K562 (cell line): ENCODE measurements at regions not wholly inside any gene's neighbourhood (a gene's known extent, or its start where the extent isn't known, plus 50 kb on each side); places are given as distances from the start of the nearest gene placed in this dataset.

Source experiments
- ATAC-seq: fragments of 200-7000 bp; cut with Tn5 transposase; 3 replicates; pipeline ENCODE4 v1.9.1; 2020; ENCODE audit warnings: moderate library complexity
- BruUV-seq: library from RNA; stranded (reverse); fragments of 400-500 nt; replicated peaks from 2 replicates; lab custom pipeline; 2021; lab: Mats Ljungman, UMichigan
- CTCF ChIA-PET: fragments of 300-600 bp; formaldehyde crosslinking; extraction: SDS; loops from one replicate; lab custom pipeline; 2021; ENCODE audit warnings: low intra/inter-chr PET ratio; lab: Yijun Ruan, JAX
- POLR2A ChIA-PET: fragments of 300-600, 350-650 bp; sonication (Branson Sonifier 250); formaldehyde crosslinking; extraction: SDS; loops from one replicate; lab custom pipeline; 2021; ENCODE audit warnings: antibody characterized with exemption, inconsistent platforms; lab: Yijun Ruan, JAX
- DNase-seq, 4 experiments: peaks; one replicate each; pipeline versions ENCODE4 v3.0.0 to v3.0.0-alpha.2; 2011 to 2018; ENCODE audit warnings: low spot score in 3 of 4, mixed read lengths in 3 of 4; ENCODE audit errors: extremely low read depth in 1 of 4
- FAIRE-seq: peaks from 2 replicates; lab custom pipeline; 2011; peaks lifted over from hg19 to GRCh38; lab: Jason Lieb, UNC
- H2AFZ ChIP-seq: 2 replicates; pipeline ENCODE4 v1.6.0; 2011; ENCODE audit warnings: low read depth, low read length, control low read depth, inconsistent platforms
- H3K27ac ChIP-seq: fragments of 200-600 bp; 3 replicates; pipeline ENCODE4 v1.8.0; 2011; ENCODE audit warnings: low read depth, mild to moderate bottlenecking, control low read depth, inconsistent platforms, low read length, moderate library complexity, mixed read lengths; ENCODE audit errors: extremely low read depth
- H3K27me3 ChIP-seq, 2 experiments: fragments of 300-600 bp in 1 of 2; 2 replicates in 1 of 2; 3 replicates in 1 of 2; pipeline versions ENCODE4 v1.6.0 to v1.8.0; 2011; ENCODE audit warnings: inconsistent platforms in 2 of 2, low read length in 2 of 2, mild to moderate bottlenecking in 1 of 2, mixed read lengths in 1 of 2, moderate library complexity in 1 of 2; ENCODE audit not compliant: control insufficient read depth in 2 of 2, insufficient read depth in 2 of 2
- H3K36me3 ChIP-seq: fragments of 300-600 bp; 3 replicates; pipeline ENCODE4 v1.8.0; 2011; ENCODE audit warnings: mild to moderate bottlenecking, low read length, inconsistent platforms; ENCODE audit not compliant: control insufficient read depth, insufficient read depth
- H3K4me1 ChIP-seq, 2 experiments: fragments of 200-600 bp in 1 of 2; replicated peaks in 1 of 2; 2 replicates in 1 of 2; 3 replicates in 1 of 2; pipeline versions ENCODE4 v1.5.1 to v1.8.0; 2011; ENCODE audit warnings: inconsistent platforms in 2 of 2, low read length in 2 of 2, mild to moderate bottlenecking in 1 of 2, mixed read lengths in 1 of 2, moderate library complexity in 1 of 2; ENCODE audit not compliant: control insufficient read depth in 2 of 2, insufficient read depth in 2 of 2
- H3K4me2 ChIP-seq: 2 replicates; pipeline ENCODE4 v1.6.1; 2011; ENCODE audit warnings: low read length, control low read depth, inconsistent platforms, mixed read lengths; ENCODE audit not compliant: insufficient read depth
- H3K4me3 ChIP-seq: fragments of 200-600 bp; sonication (generic), shearing (Covaris generic); 2 replicates; pipeline ENCODE4 v1.5.1; 2016; ENCODE audit warnings: control low read depth, inconsistent platforms
- H3K79me2 ChIP-seq: fragments of 200-600 bp; 3 replicates; pipeline ENCODE4 v1.8.0; 2011; ENCODE audit warnings: low read length, inconsistent platforms; ENCODE audit not compliant: control insufficient read depth, insufficient read depth
- H3K9ac ChIP-seq, 2 experiments: 2 replicates each; pipeline versions ENCODE4 v1.6.0 to v1.6.1; 2011; ENCODE audit warnings: low read depth in 2 of 2, low read length in 2 of 2, control low read depth in 1 of 2, inconsistent platforms in 1 of 2, mild to moderate bottlenecking in 1 of 2, mixed read lengths in 1 of 2; ENCODE audit not compliant: insufficient read depth in 1 of 2
- H3K9me1 ChIP-seq: one replicate; pipeline ENCODE4 v1.6.0; 2011; ENCODE audit warnings: inconsistent platforms, mild to moderate bottlenecking, low read length, moderate library complexity; ENCODE audit not compliant: control insufficient read depth, insufficient read depth
- H3K9me3 ChIP-seq: replicated peaks from 2 replicates; pipeline ENCODE4 v1.5.1; 2011; ENCODE audit warnings: low read depth, low read length, inconsistent platforms; ENCODE audit not compliant: control insufficient read depth, insufficient read depth
- H4K20me1 ChIP-seq: replicated peaks from 2 replicates; pipeline ENCODE4 v1.6.1; 2011; ENCODE audit warnings: low read length, inconsistent platforms, mixed read lengths; ENCODE audit not compliant: control insufficient read depth, insufficient read depth
- FOXA3 ChIP-seq, 2 experiments: fragments of 450-650 bp in 1 of 2; sonication (generic) in 1 of 2; formaldehyde crosslinking; IDR thresholded peaks in 1 of 2; conservative IDR thresholded peaks in 1 of 2; 2 replicates each; pipeline versions ENCODE4 v1.4.0 to v1.8.0; 2020 to 2022; ENCODE audit warnings: mild to moderate bottlenecking in 2 of 2, missing genetic modification reagents in 1 of 2
- SNRNP70 ChIP-seq: fragments of 200-400 bp; formaldehyde crosslinking; optimal IDR thresholded peaks from 2 replicates; pipeline ENCODE3; 2017; ENCODE audit warnings: low read depth, low read length
- ZNF316 ChIP-seq: fragments of 450-650 bp; IDR thresholded peaks from 2 replicates; pipeline ENCODE4 v1.6.1; 2016
- WGBS: fragments of 100-300 bp; shearing (Covaris generic); methylation state at CpG from one replicate; pipeline ENCODE4 v1.1.6; 2016; ENCODE audit warnings: low coverage, mixed read lengths; ENCODE audit not compliant: insufficient coverage; ENCODE audit errors: missing lambda C conversion rate; 5-methylcytosine and 5-hydroxymethylcytosine counted together
- in situ Hi-C: fragments of 300-500 bp; cut with MboI; formaldehyde crosslinking; loops from 4 replicates; pipeline ENCODE4 v1.15.0; 2018; ENCODE audit warnings: inconsistent platforms, mixed read lengths
- intact Hi-C: fragments of 100-400 bp; cut with micrococcal nuclease; formaldehyde crosslinking; loops from 2 replicates; pipeline ENCODE4 v1.14.2; 2022

DNA sequence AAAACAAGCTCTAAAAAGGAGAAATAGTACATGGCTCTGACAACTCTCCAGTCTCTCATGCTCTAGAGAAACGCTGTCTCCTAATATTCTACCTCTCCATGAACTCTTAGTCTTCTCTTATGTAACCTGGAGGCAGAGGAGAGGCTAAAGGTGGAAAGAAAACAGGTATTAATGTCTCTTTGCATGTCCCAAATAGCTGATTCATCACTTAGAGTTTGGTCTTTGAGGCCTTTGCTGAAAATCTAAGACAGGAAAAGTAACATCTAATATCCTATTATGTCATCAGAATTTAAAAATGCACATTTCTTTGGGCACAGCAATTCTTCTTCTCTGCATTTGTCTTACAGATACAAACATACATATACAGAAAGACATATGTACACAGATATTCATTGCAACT is 127.2 kb downstream of the DHRS2 start:
- no peaks in the 10 kb centered on the region for H3K9me1 ChIP-seq
- no peak overlapping the region for H3K4me3 ChIP-seq
- CTCF ChIA-PET, result no interaction called here
- no peak for DNase-seq
- no peak overlapping the region for H3K4me2 ChIP-seq
- no TSS peak for BruUV-seq
- no peaks in the 10 kb centered on the region for H3K36me3 ChIP-seq
- H3K9me3 ChIP-seq, result no peaks in the 10 kb centered on the region
- WGBS, result 0% methylated on average over 1 of the region's 1 CpG
- no peak for TF ChIP-seq SNRNP70
- TF ChIP-seq ZNF316, result peak; percentile 22; the same call in 1 of the 2 replicates
- TF ChIP-seq, all 486 proteins: peak for 1
- Histone ChIP-seq H3K9ac (no peak overlapping the region), H3K79me2 (no peaks in the 10 kb centered on the region), H3K4me1 (no peaks in the 10 kb centered on the region), H3K27me3 (no peaks in the 10 kb centered on the region), H3K27ac (no peak overlapping the region), H2AFZ (no peak overlapping the region), H4K20me1 (no peaks in the 10 kb centered on the region)
- POLR2A ChIA-PET, result no interaction called here
- in situ Hi-C loops, result no loop called here
- ATAC-seq (no peak), FAIRE-seq (no peak)
- intact Hi-C loops, result no loop called here

DNA sequence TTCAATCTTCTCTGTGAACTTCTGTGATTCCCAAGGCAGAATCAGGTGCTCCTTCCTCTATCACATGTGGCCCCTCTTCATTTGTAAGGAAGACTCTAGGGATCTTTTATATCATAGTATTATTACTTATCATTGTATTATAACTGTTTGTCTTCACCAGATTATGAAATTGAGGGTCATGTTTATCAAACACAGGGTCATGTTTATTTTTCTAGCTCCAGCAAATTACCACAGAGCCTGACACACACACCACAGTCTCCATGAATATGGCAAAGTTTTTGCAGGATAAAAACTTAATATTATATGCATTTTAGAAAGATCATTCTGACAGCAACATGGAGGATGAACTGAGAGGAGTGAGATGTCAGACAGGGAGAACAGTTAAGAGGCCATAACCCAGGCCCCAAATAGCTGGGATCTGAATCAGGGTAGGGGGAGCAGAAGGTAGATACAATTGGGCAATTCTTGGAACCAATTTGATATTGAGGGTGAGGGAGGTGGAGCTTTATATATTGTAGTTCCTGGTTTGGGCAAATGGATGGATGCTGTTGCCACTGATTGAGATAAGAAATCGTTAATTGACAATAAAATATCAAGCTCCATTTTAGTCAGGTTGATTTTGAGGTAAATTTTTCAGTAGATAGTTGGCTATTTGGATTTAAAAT is 130.7 kb downstream of the DHRS2 start:
- H2AFZ ChIP-seq, result no peak overlapping the region
- no peak for TF ChIP-seq FOXA3 (CRISPR knock-in tag; conservative IDR thresholded peaks at IDR 0.05 in 1 of 2, IDR thresholded peaks at IDR 0.05 in 1 of 2)
- TF ChIP-seq, all 486 proteins: peak for 0
- no peak for ATAC-seq
- Histone ChIP-seq H3K9me1 (no peaks in the 10 kb centered on the region), H3K79me2 (no peaks in the 10 kb centered on the region), H3K27ac (no peak overlapping the region), H3K4me2 (no peak overlapping the region), H3K4me1 (no peaks in the 10 kb centered on the region), H3K27me3 (no peaks in the 10 kb centered on the region), H3K4me3 (no peak overlapping the region), H3K9ac (no peak overlapping the region), H4K20me1 (no peaks in the 10 kb centered on the region), H3K9me3 (no peaks in the 10 kb centered on the region), H3K36me3 (no peaks in the 10 kb centered on the region)
- 0% methylated on average over 1 of the region's 1 CpG for WGBS
- no TSS peak for BruUV-seq
- DNase-seq, result no peak
- CTCF ChIA-PET, result no interaction called here
- POLR2A ChIA-PET, result no interaction called here
- in situ Hi-C loops (no loop called here), intact Hi-C loops (no loop called here)
- no peak for FAIRE-seq
